ENCODE measurements at regions not wholly inside any gene's neighbourhood (a gene's known extent, or its start where the extent isn't known, plus 50 kb on each side); places are given as distances from the start of the nearest gene placed in this dataset.

- DNase-seq, result no peak
Measured at GRCh38 chr7:20952916-20953315, 166.2 kb upstream of the SP8 start.

- no peak for DNase-seq
Measured at GRCh38 chr7:20954711-20955619, 168.3 kb upstream of the SP8 start.

DNA sequence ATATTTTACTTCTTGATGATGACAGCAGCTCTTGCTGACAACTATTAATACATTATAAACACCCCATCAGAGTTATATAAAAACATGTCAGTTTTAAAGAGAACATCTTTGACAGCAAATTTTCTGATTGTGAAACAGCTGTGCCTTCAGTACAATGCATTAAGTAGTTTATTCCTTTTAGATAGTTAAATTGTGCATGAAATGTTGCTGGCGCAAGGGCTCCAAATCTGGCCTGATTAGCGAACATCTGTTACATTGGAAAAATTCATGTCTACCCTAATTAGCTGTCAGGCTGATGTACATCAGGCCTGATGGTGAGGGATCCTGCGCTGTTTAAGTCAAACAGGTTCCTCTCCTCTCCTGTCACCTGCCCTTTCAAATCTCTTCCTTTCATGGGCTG is 171.9 kb upstream of the SP8 start:
- no peak for DNase-seq

GRCh38 chr7:20959281-20959680 is 172.6 kb upstream of the SP8 start:
- no peak for DNase-seq

DNA sequence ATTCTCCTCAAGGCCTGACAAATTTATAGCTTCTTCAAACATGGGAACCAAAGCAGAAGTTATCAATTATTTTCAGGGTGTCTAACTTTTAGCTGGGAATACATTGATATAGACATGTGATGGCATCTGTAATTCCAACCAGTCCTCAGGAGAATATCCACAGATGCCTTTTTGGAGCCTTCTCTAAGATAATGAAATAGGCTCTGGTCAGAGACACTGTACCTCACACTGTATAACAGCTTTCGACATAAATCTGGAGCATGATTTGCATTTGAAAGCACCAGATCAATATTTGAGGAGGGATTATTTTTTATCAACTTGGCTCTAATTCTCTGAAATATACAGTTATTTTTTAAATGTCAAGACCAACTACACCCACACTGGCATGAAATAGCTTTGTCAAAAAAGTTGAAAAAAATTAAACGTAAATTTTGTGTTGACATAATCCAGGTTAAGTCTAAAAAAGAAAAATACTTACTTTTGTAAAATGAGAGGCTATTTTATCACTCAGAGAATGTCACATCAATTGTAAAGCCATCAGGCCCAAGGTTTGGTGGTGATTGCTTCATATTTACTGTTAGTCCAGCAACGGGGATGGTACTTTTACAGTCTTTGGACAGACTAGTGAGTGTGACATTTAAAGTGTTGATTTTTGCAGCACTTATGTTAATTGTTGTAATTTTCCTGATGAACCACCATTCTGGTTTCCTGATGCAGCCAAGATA is 177.0 kb upstream of the SP8 start:
- DNase-seq, result no peak

DNA sequence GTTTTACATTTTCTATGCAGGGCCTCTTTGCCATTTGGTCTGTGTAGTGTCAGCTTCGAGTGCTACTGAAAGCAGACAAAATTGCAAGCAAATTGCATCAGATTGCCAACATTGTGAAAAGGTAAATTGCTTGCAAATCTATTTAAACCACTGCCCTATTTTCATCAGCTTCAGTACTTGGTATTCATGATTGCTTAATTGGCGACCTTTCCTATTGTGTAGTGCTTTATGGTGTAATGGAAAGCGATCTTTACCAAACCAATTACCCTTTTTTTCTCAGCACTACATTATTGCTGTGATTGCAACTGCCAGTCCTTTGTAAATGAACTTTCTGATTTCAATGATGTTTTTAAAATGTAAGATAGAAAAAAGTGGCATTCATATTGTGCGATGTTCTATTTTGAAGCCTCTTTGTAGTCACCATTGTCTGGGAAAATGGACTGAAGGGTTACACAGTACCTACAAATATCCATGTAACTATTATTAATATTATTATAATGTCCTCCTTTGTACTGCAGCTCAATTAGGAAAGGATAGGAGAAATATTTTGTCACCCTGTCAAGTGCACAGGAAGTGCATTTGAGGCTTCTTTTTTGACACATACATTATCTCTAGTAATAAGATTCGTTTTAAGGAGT is 177.7 kb upstream of the SP8 start:
- no peak for DNase-seq

GRCh38 chr7:20971219-20971618 is 184.5 kb upstream of the SP8 start:
- no peak for DNase-seq

DNA sequence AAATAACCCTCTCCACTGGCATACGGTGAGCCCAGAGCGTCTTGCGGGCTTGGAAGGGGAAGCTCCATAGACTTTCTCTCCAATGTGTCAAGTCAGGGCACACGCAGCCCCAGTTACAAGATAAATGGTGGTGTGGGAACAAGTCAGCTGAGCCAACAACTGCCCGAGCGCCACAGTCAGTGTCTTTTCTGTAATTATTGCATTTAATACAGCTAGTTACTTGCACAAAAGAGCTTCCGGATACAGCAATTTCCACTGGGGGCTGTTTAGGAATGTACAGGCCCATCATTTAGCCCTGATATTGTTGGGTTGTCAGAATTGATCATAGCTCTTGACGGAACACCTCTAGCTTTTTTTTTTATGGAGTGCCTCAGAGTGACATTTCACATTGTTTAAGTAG is 193.5 kb upstream of the SP8 start:
- no peak for DNase-seq

DNA sequence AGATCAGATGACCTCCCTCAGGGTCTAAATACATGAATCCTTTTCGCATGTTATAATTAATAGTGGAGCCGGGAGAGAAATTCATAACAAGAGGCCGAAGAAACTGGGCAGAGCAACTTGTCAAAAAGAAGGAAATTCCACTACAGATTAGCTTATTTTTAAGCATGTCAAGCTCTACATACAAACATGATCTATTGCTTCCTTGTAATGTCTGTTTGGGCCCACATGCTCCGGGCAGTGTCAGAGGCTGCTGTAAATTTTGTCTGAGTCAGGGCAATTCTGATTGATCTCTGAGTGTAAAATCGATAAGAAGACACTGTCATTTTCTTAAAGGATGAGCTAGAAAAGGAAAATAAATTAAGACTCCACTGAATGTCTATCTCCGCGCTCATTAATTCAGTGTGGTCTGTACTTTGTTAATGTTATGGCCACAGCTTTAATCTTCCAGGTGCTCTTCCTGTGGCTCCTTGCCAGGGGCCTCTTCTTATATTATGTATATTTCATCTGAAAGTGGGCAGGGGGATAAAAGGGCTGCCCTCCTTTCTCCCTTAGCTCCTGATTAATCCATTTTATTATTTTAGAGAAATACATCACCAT is 194.1 kb upstream of the SP8 start:
- no peak for DNase-seq

GRCh38 chr7:20988340-20988739 is 201.7 kb upstream of the SP8 start:
- no peak for DNase-seq

- no peak for DNase-seq
Measured at GRCh38 chr7:20991544-20991943, 204.9 kb upstream of the SP8 start.

DNA sequence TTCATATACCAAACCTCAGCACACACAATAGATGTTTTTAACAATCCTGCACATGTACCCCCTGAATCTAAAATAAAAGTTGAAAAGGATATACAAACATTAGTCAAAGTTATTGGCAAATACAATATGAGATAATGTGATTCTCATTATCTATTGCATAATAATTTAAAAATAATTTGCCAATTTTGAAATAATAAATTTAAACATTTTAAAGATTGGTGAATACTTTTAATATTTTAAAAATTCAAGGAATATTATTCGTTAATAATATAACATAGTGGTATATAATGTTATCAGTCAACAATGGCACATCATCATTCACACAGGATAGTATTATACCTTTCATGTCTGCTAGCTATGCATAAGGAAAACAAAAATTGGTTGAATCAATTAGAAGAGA is 207.0 kb upstream of the SP8 start:
- no peak for DNase-seq

- DNase-seq, result no peak
Measured at GRCh38 chr7:20998309-20998708, 211.6 kb upstream of the SP8 start.

DNA sequence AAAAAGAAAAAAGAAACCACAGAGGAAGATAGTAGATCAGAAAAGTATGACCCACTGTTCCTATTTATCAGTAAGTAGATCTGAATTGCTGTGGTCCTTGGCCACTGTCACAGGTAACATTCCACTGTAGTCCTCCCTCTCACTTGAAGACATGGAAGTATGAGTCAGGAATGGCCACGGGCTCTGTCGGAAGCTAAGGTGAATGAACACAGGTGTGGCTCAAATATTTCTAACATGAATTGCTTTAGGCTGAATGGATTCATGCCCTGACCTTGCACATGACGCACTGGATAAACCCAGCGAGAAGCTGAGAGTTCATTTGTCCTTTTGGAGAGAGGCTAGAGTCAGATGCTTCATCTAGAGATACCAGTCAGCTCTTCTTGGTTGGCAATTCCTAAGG is 224.5 kb upstream of the SP8 start:
- DNase-seq, result no peak

GRCh38 chr7:21013765-21014539 is 227.3 kb upstream of the SP8 start:
- DNase-seq, result no peak

DNA sequence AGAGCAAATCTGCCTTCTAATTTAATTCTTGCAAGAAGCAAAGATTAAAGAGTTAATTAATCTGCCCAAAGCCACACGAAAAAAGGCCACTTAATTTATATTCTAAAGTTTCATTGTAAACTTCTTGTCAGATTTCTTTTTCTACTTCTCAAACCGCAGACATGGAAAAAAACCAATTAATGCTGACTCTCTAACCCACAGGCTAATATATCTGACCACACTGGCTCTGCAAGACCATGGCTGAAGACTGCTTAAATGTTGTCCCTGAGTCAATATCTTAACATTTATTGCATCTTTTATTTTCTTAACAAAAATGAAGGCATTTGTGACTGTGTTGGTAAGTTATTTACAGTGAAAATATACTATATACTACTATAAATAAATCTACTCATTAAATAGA is 234.0 kb upstream of the SP8 start:
- no peak for DNase-seq

DNA sequence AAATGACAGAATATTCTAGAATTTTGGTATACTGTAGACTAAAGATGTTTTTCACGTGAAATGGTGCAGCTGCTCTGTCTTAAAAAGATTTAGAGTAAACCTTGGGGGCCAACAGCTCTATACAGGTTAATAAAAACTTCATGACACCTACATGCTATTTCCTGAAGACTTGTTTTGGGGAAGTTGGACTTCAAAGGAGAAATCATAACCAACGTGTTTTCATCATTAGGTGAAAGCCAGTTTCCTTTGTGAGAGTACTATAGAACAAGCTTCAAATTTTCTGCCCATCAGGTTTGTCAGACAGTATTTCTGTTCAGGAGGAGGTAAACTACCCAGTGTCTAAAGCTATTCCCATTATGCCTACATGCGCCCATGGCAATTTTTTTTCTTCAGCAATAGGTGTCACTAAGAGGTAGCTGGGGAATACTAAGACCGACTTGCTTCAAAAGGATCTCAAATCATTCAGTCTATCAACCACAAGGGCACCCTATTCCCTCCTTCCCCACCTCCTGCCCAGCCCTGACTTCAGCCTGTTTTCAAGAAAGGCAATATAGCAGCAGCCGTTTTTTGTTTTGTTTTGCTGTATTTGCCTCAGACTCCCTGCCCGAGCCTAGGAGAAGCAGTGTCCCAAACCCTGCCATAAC is 237.3 kb upstream of the SP8 start:
- DNase-seq, result no peak

DNA sequence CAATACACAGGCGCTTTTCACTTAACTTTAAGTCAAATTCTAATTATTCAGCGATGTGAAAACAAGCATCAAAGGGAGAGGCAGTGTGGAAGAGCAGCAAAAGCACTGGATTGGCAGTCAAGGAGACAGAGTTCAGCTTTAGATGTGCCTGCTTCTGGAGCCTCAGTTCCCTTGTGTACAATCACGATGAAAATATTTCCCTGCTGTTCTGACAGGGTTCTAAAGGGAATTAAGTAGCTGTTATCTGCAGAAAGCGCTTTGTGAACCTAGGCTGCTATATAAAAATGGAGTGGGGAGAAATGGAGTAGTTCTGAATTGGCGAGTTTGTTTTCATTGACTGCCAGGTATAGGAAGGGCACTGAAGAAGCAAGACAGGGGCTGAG is 237.8 kb upstream of the SP8 start:
- no peak for DNase-seq

- DNase-seq, result no peak
Measured at GRCh38 chr7:21028186-21028585, 241.5 kb upstream of the SP8 start.

GRCh38 chr7:21028599-21028998 is 241.9 kb upstream of the SP8 start:
- no peak for DNase-seq

- DNase-seq, result no peak
Measured at GRCh38 chr7:21029006-21029405, 242.3 kb upstream of the SP8 start.

DNA sequence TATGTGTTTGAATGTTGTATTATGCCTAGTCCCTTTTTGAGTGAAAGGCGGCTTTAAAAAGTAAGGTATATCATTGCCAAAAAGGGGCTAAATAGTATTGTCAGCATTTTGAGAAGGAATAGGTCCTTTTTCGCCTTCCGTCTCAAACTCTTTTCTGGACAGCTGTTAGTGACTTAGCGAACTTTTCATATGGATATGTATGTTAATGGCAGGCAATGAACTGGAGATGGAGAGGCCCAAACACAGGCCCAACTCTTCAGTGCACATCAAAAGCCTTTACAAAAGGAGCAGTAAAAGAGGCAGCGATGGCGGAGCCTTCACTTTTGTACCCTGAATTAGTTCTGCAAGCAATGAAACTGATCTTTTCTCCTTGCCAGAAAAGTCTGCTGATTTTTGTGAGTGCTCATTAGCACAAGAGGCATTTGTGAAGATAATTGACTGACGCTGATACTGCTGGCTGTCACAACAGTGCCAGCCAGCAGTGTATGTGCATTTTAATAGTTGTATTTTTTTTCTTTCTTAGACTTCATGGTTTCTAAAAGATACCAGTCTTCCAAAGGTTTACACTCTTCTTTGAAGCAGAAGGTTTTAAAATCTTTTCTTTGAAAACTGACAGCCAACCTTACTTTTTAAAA is 243.7 kb upstream of the SP8 start:
- DNase-seq, result no peak
